CD4-positive, alpha-beta T cell (primary cell): ENCODE measurements at regions not wholly inside any gene's neighbourhood (a gene's known extent, or its start where the extent isn't known, plus 50 kb on each side); places are given as distances from the start of the nearest gene placed in this dataset.

Source experiments
- ATAC-seq: fragments of 200-7000 bp; cut with Tn5 transposase; one replicate; pipeline ENCODE4 v1.10.0; 2022; ENCODE audit warnings: mild to moderate bottlenecking; ENCODE audit not compliant: poor library complexity
- CTCF ChIA-PET: fragments of 350-600 bp; sonication (Branson Sonifier 250); formaldehyde crosslinking; loops from one replicate; lab custom pipeline; 2021; ENCODE audit warnings: antibody characterized with exemption, inconsistent platforms; lab: Charles Lee
- POLR2A ChIA-PET: fragments of 350-600 bp; sonication (Branson Sonifier 250); formaldehyde crosslinking; loops from one replicate; lab custom pipeline; 2021; ENCODE audit warnings: antibody characterized with exemption, inconsistent platforms; lab: Charles Lee
- DNase-seq, 14 experiments: peaks; one replicate each; pipeline ENCODE4 v3.0.0-alpha.2; 2013 to 2020; ENCODE audit warnings: mixed read lengths in 2 of 14
- H3K27ac ChIP-seq, 2 donors: one replicate each; pipeline versions ENCODE4 v1.5.1 to v1.7.0; 2013; ENCODE audit warnings: low read length in 2 of 2, low read depth in 1 of 2, mild to moderate bottlenecking in 1 of 2
- H3K27me3 ChIP-seq, 2 experiments: 1 replicate in 1 of 2; 2 replicates in 1 of 2; pipeline versions ENCODE4 v1.6.1 to v1.7.0; 2013; ENCODE audit warnings: low read length in 2 of 2, control low read depth in 1 of 2, mild to moderate bottlenecking in 1 of 2, moderate library complexity in 1 of 2; ENCODE audit not compliant: insufficient read depth in 2 of 2, control insufficient read depth in 1 of 2
- H3K36me3 ChIP-seq: one replicate; pipeline ENCODE4 v1.6.1; 2013; ENCODE audit warnings: low read length, control low read depth; ENCODE audit not compliant: insufficient read depth
- H3K4me1 ChIP-seq: one replicate; pipeline ENCODE4 v1.6.1; 2013; ENCODE audit warnings: low read length, control low read depth; ENCODE audit not compliant: insufficient read depth
- H3K4me3 ChIP-seq: one replicate; pipeline ENCODE4 v1.5.1; 2013; ENCODE audit warnings: mild to moderate bottlenecking, low read length, moderate library complexity
- H3K9me3 ChIP-seq, 2 experiments: 1 replicate in 1 of 2; 2 replicates in 1 of 2; pipeline versions ENCODE4 v1.6.1 to v1.7.0; 2013; ENCODE audit warnings: low read length in 2 of 2, mild to moderate bottlenecking in 2 of 2, control low read depth in 1 of 2, moderate library complexity in 1 of 2; ENCODE audit not compliant: control insufficient read depth in 1 of 2, insufficient read depth in 1 of 2
- H3K27ac Mint-ChIP-seq: one replicate; pipeline ENCODE4 v1.8.0; 2020; ENCODE audit warnings: mixed read lengths
- H3K27me3 Mint-ChIP-seq: one replicate; pipeline ENCODE4 v1.8.0; 2021; ENCODE audit warnings: mixed read lengths
- H3K36me3 Mint-ChIP-seq: one replicate; pipeline ENCODE4 v1.8.0; 2021; ENCODE audit warnings: low read depth, mixed read lengths
- H3K4me1 Mint-ChIP-seq: one replicate; pipeline ENCODE4 v1.8.0; 2021; ENCODE audit warnings: low read depth, mixed read lengths
- H3K4me3 Mint-ChIP-seq: one replicate; pipeline ENCODE4 v1.8.0; 2020; ENCODE audit warnings: mild to moderate bottlenecking, mixed read lengths
- H3K9me3 Mint-ChIP-seq: one replicate; pipeline ENCODE4 v1.8.0; 2020; ENCODE audit warnings: mixed read lengths
- intact Hi-C, 2 experiments: fragments of 100-400 bp; cut with DNase I in 1 of 2; cut with micrococcal nuclease in 1 of 2; formaldehyde crosslinking; loops; one replicate each; pipeline versions ENCODE4 v1.15.1 to v1.9.0; 2023 to 2025; cut with DNase I, micrococcal nuclease
- TF ChIP-seq, protein P1 (sequence below): fragments of 200-600 bp; IDR thresholded peaks from one replicate; pipeline ENCODE4 v1.8.0; 2022; ENCODE audit warnings: antibody characterized with exemption, mild to moderate bottlenecking

DNA sequence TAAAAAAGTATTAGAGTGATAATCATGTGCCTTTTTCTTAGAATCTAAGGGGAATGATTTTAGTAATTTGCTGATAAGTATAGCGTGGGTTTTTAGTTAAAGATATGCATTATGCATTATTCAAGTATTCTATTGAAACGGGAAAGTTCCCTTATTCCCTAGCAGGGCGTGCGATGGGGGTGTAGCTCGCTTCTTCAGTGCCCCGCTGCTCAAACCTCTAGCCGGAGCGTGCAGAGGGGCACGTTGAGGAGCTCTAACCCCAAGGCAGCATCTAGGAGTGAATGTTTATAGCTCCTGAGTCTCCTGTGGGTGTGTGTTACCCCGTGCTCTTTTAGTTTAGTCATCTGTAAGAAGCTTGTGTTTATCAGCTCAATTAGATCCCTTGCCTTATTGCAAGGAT, 1339.5 kb upstream of the MAP3K7 start:
- no peak overlapping the region for H3K27ac ChIP-seq
- intact Hi-C loops: no loop called here
- no peaks in the 10 kb centered on the region for H3K4me1 ChIP-seq
- no peaks in the 10 kb centered on the region for H3K36me3 Mint-ChIP-seq
- no peaks in the 10 kb centered on the region for H3K27me3 ChIP-seq
- H3K4me1 Mint-ChIP-seq: no peaks in the 10 kb centered on the region
- H3K27me3 Mint-ChIP-seq: no peaks in the 10 kb centered on the region
- no peak overlapping the region for H3K27ac Mint-ChIP-seq
- peaks cover 0 to 11% of the 10 kb centered on the region in 2 experiments for H3K9me3 ChIP-seq
- ATAC-seq (no peak), DNase-seq (no peak)
- TF ChIP-seq, protein P1, sequence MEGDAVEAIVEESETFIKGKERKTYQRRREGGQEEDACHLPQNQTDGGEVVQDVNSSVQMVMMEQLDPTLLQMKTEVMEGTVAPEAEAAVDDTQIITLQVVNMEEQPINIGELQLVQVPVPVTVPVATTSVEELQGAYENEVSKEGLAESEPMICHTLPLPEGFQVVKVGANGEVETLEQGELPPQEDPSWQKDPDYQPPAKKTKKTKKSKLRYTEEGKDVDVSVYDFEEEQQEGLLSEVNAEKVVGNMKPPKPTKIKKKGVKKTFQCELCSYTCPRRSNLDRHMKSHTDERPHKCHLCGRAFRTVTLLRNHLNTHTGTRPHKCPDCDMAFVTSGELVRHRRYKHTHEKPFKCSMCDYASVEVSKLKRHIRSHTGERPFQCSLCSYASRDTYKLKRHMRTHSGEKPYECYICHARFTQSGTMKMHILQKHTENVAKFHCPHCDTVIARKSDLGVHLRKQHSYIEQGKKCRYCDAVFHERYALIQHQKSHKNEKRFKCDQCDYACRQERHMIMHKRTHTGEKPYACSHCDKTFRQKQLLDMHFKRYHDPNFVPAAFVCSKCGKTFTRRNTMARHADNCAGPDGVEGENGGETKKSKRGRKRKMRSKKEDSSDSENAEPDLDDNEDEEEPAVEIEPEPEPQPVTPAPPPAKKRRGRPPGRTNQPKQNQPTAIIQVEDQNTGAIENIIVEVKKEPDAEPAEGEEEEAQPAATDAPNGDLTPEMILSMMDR: no peak
- H3K4me3 Mint-ChIP-seq: no peak overlapping the region
- no peaks in the 10 kb centered on the region for H3K36me3 ChIP-seq
- CTCF ChIA-PET: no interaction called here
- H3K9me3 Mint-ChIP-seq: peaks cover 3% of the 10 kb centered on the region
- POLR2A ChIA-PET: no interaction called here
- H3K4me3 ChIP-seq: no peak overlapping the region

DNA sequence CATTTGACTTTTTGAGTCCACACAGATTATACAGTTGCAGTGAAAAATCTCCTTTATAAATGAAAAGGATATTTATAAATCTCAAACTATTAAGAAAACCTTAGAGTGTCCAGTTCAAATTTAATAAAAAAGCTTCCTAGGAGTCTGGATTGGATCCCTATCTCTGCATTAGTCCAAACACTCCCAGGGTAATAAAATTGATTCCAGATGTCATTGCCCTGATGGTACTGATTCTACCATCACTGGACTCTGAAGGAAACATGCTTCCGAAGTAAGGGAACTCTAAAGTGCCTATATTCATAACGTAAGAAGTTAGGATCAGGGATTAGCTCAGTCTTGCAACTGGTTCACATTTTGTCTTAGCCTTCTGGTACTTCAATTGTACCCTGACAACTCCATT, 1325.1 kb upstream of the MAP3K7 start:
- Histone ChIP-seq H3K4me1 (no peaks in the 10 kb centered on the region), H3K9me3 (peaks cover 0 to 14% of the 10 kb centered on the region in 2 experiments), H3K27me3 (no peaks in the 10 kb centered on the region), H3K27ac (no peak overlapping the region), H3K36me3 (no peaks in the 10 kb centered on the region), H3K4me3 (no peak overlapping the region)
- H3K36me3 Mint-ChIP-seq: no peaks in the 10 kb centered on the region
- intact Hi-C loops: no loop called here
- H3K4me3 Mint-ChIP-seq: no peak overlapping the region
- peaks cover 6% of the 10 kb centered on the region for H3K9me3 Mint-ChIP-seq
- ChIA-PET CTCF (no interaction called here), POLR2A (no interaction called here)
- H3K27ac Mint-ChIP-seq: no peak overlapping the region
- DNase-seq (no peak), ATAC-seq (no peak)
- no peaks in the 10 kb centered on the region for H3K4me1 Mint-ChIP-seq
- H3K27me3 Mint-ChIP-seq: no peaks in the 10 kb centered on the region
- TF ChIP-seq, protein P1: no peak

DNA sequence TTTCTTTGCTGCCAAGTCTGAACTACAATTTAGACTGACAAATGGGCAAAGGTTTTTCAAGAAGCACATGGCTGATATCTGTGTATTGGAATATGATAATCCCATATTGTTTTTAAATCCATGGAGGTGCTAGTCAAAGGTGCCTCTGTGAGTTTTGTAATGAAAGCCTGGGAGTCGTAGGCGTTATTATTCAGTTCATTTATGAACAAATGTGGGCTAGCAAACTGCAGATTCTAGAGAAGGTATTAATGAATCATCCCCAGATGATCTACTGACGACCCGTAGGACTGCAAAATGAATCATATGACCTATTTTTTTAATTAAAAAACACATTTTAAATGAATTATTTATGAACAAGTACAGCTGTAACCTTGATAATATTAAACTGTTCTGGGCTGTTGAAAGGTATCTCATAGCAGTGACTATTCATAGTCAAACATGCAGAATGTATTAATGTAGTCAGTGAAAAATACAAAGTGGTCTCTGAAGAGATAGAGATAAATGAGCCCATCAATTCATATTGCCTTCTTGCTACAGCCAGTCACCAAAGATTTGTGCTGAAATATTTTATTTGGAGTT, 1317.8 kb upstream of the MAP3K7 start:
- no peaks in the 10 kb centered on the region for H3K27me3 Mint-ChIP-seq
- no peak overlapping the region for H3K27ac Mint-ChIP-seq
- H3K27me3 ChIP-seq: no peaks in the 10 kb centered on the region
- H3K36me3 Mint-ChIP-seq: no peaks in the 10 kb centered on the region
- H3K4me1 ChIP-seq: no peaks in the 10 kb centered on the region
- no peak for ATAC-seq
- H3K4me3 ChIP-seq: no peak overlapping the region
- intact Hi-C loops: no loop called here
- ChIA-PET POLR2A (no interaction called here), CTCF (no interaction called here)
- H3K9me3 ChIP-seq: peaks cover 0 to 4% of the 10 kb centered on the region in 2 experiments
- no peak overlapping the region for H3K27ac ChIP-seq
- no peaks in the 10 kb centered on the region for H3K4me1 Mint-ChIP-seq
- TF ChIP-seq, protein P1: no peak
- DNase-seq: no peak
- H3K9me3 Mint-ChIP-seq: peaks cover 13% of the 10 kb centered on the region
- H3K4me3 Mint-ChIP-seq: no peak overlapping the region
- no peaks in the 10 kb centered on the region for H3K36me3 ChIP-seq
